Osteocyte (in vitro differentiated cells): ENCODE measurements at regions not wholly inside any gene's neighbourhood (a gene's known extent, or its start where the extent isn't known, plus 50 kb on each side); places are given as distances from the start of the nearest gene placed in this dataset.

Source experiments
- DNase-seq: peaks from one replicate; pipeline ENCODE4 v3.0.0; 2021; ENCODE audit warnings: mixed read lengths; ENCODE audit not compliant: unreplicated experiment; ENCODE audit errors: extremely low spot score
- H3K27ac Mint-ChIP-seq: one replicate; pipeline ENCODE4 v1.8.0; 2021; ENCODE audit warnings: mild to moderate bottlenecking, mixed read lengths; ENCODE audit not compliant: unreplicated experiment
- H3K27me3 Mint-ChIP-seq: one replicate; pipeline ENCODE4 v1.8.0; 2021; ENCODE audit warnings: mixed read lengths; ENCODE audit not compliant: unreplicated experiment
- H3K36me3 Mint-ChIP-seq: one replicate; pipeline ENCODE4 v1.8.0; 2021; ENCODE audit warnings: mixed read lengths; ENCODE audit not compliant: unreplicated experiment
- H3K4me1 Mint-ChIP-seq: one replicate; pipeline ENCODE4 v1.8.0; 2021; ENCODE audit warnings: mixed read lengths; ENCODE audit not compliant: unreplicated experiment
- H3K4me3 Mint-ChIP-seq: one replicate; pipeline ENCODE4 v1.8.0; 2021; ENCODE audit warnings: mild to moderate bottlenecking, moderate library complexity, mixed read lengths; ENCODE audit not compliant: unreplicated experiment
- H3K9me3 Mint-ChIP-seq: one replicate; pipeline ENCODE4 v1.8.0; 2021; ENCODE audit warnings: mixed read lengths; ENCODE audit not compliant: unreplicated experiment
- TF ChIP-seq, protein P1 (sequence below): fragments of 200-600 bp; sonication (generic); IDR thresholded peaks from 2 replicates; pipeline ENCODE4 v1.5.0; 2021; ENCODE audit warnings: antibody characterized with exemption, mild to moderate bottlenecking, moderate library complexity

DNA sequence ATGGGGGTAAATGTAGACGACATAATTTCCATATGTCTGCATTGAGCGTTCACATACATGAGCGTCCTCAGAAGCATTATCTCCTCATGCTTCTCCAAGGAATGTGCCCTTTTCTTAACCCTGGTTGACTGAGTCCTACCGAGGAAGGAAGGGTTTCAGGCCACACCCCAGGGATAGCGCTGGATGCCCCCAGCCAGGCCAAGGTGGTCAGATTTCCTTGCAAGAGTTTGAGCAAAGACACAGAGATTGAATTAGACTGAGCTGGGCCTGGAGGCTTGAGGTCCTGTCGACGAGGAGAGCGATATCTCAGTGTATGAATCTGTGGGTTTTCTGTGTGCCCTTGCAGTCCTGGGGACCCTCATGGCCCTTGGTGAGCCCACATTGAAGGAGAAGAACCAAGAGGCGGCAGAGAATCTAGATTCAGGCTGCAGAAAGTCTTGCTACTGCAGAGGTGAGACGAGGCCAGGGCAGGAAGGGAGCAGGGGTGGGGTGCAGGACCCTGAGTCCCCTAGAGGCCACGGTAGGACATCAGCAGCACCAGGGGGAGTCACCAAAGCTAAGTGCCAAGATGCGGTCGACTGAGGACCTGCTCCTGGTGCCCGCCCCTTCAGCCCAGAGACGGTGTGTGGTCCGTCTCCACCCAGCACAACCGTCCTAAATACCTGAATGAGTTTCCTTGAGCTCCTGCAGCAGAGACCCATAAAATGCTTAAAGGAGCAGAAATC is 94.7 kb upstream of the DIO3 start:
- H3K4me3 Mint-ChIP-seq = no peak overlapping the region
- no peaks in the 10 kb centered on the region for H3K4me1 Mint-ChIP-seq
- no peaks in the 10 kb centered on the region for H3K27me3 Mint-ChIP-seq
- H3K9me3 Mint-ChIP-seq = no peaks in the 10 kb centered on the region
- TF ChIP-seq, protein P1, sequence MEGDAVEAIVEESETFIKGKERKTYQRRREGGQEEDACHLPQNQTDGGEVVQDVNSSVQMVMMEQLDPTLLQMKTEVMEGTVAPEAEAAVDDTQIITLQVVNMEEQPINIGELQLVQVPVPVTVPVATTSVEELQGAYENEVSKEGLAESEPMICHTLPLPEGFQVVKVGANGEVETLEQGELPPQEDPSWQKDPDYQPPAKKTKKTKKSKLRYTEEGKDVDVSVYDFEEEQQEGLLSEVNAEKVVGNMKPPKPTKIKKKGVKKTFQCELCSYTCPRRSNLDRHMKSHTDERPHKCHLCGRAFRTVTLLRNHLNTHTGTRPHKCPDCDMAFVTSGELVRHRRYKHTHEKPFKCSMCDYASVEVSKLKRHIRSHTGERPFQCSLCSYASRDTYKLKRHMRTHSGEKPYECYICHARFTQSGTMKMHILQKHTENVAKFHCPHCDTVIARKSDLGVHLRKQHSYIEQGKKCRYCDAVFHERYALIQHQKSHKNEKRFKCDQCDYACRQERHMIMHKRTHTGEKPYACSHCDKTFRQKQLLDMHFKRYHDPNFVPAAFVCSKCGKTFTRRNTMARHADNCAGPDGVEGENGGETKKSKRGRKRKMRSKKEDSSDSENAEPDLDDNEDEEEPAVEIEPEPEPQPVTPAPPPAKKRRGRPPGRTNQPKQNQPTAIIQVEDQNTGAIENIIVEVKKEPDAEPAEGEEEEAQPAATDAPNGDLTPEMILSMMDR = no peak
- no peak overlapping the region for H3K27ac Mint-ChIP-seq
- H3K36me3 Mint-ChIP-seq = no peaks in the 10 kb centered on the region
- DNase-seq = peak; percentile 64

DNA sequence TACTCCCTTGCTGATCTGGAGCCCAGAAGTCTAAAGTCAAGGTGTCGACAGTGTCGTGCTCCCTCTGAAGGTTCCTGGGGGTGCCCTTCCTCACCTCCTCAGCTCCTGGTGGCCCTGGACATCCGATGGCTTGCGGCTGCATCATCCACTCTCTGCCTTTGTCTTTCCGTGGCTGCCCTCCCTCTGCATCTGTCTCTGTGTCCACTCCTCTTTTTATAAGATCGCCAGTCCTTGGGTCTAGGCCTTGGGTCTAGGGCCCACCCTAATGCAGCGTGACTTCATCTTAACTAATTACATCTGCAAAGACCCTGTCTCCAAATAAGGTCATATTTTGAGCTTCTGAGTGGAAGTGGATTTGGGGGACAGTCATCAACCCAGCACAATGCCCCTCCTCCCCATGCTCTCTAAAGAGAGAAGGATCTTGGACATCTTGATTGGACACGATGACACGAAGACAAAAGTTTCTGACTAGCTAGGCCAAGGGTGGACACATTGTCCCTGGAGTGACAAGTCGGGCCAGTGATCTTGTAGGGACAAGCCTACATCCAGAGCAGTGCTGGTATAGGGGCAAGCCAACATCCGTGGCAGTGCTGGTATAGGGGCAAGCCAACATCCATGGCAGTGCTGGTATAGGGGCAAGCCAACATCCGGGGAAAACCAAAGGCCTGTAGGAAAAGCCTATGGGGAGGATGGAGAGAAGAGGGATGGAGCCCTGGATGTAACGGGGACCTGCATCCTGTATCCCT is 93.9 kb upstream of the DIO3 start:
- peak; percentile 56 for DNase-seq
- Mint-ChIP-seq H3K36me3 (no peaks in the 10 kb centered on the region), H3K9me3 (no peaks in the 10 kb centered on the region), H3K4me3 (no peak overlapping the region), H3K4me1 (no peaks in the 10 kb centered on the region), H3K27ac (no peak overlapping the region), H3K27me3 (no peaks in the 10 kb centered on the region)
- TF ChIP-seq, protein P1 = no peak

GRCh38 chr14:101469382-101470247 is 91.7 kb upstream of the DIO3 start:
- DNase-seq = peak; percentile 76
- no peaks in the 10 kb centered on the region for H3K4me1 Mint-ChIP-seq
- no peaks in the 10 kb centered on the region for H3K27me3 Mint-ChIP-seq
- H3K9me3 Mint-ChIP-seq = no peaks in the 10 kb centered on the region
- no peak overlapping the region for H3K4me3 Mint-ChIP-seq
- H3K27ac Mint-ChIP-seq = no peak overlapping the region
- no peaks in the 10 kb centered on the region for H3K36me3 Mint-ChIP-seq
- TF ChIP-seq, protein P1 = no peak

- Mint-ChIP-seq H3K36me3 (no peaks in the 10 kb centered on the region), H3K4me3 (no peak overlapping the region), H3K27me3 (no peaks in the 10 kb centered on the region), H3K27ac (no peak overlapping the region), H3K9me3 (no peaks in the 10 kb centered on the region), H3K4me1 (no peaks in the 10 kb centered on the region)
- DNase-seq = peak; percentile 80
- TF ChIP-seq, protein P1 = no peak
These were observed 91.0 kb upstream of the DIO3 start for GRCh38 chr14:101470266-101470665.
